GM08714 (cell line): ENCODE measurements at regions not wholly inside any gene's neighbourhood (a gene's known extent, or its start where the extent isn't known, plus 50 kb on each side); places are given as distances from the start of the nearest gene placed in this dataset.
"Not testable (repeated sequence)": the region's sequence is repeated elsewhere in the genome, so short reads cannot be mapped to it uniquely, and the experiment has no call there.

Source experiments
- H3K4me3 ChIP-seq: fragments of 200-500 bp; sonication (Bioruptor generic); 2 replicates; pipeline ENCODE4 v1.5.1; 2014; ENCODE audit warnings: mild to moderate bottlenecking, low read length, inconsistent platforms
- ZNF274 ChIP-seq: IDR thresholded peaks from 2 replicates; pipeline ENCODE4 v1.6.1; 2012; ENCODE audit warnings: mild to moderate bottlenecking, low read depth, low read length

- H3K4me3 ChIP-seq = no peak overlapping the region
- TF ChIP-seq ZNF274 = no peak
Observed at GRCh38 chr1:185449378-185450059, 132.5 kb upstream of the IVNS1ABP start.

GRCh38 chr1:185448591-185449186 lies 131.6 kb upstream of the IVNS1ABP start:
- H3K4me3 ChIP-seq = no peak overlapping the region
- no peak for TF ChIP-seq ZNF274

- H3K4me3 ChIP-seq = no peak overlapping the region
- TF ChIP-seq ZNF274 = no peak
Observed at GRCh38 chr1:185446131-185446530, 129.1 kb upstream of the IVNS1ABP start.

GRCh38 chr1:185445594-185445993 lies 128.6 kb upstream of the IVNS1ABP start:
- TF ChIP-seq ZNF274 = no peak
- no peak overlapping the region for H3K4me3 ChIP-seq

DNA sequence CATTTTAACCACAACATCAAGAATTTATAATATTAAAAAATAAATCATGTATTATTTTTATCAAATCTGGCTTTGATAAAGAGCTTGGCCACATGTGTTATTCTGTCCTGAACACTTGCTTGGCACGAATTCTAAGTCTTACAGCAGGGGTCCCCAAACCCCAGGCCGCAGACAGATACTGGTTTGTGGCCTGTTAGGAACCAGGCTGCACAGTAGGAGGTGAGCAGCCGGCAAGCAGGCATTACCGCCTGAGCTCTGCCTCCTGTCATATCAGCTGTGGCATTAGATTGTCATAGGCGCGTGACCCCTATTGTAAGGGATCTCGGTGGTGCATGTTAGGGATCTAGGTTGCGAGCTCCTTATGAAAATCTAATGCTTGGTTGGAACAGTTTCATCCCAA lies 127.6 kb upstream of the IVNS1ABP start:
- no peak for TF ChIP-seq ZNF274
- H3K4me3 ChIP-seq = no peak overlapping the region

- H3K4me3 ChIP-seq = no peak overlapping the region
- TF ChIP-seq ZNF274 = no peak
Observed at GRCh38 chr1:185442050-185442449, 125.0 kb upstream of the IVNS1ABP start.

- no peak for TF ChIP-seq ZNF274
- H3K4me3 ChIP-seq = no peak overlapping the region
Observed at GRCh38 chr1:185441605-185442004, 124.6 kb upstream of the IVNS1ABP start.

DNA sequence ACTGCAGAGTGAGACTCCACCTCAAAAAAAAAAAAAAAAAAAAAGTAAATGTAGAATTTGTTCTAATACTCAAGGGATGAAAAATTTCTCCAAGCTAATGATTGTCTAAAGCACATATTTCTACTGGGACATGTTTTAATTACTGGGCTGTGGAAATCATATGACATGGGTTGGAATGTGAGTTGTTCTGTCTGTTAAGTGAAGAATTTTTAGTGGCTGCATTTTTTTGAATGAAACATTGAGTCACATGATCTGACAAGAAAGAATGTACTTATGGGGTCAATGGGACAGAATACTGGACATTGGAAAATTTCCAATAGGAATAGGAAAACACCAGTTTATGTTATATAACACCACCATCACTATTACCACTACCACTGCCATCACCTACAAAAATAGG lies 123.8 kb upstream of the IVNS1ABP start:
- TF ChIP-seq ZNF274 = no peak
- no peak overlapping the region for H3K4me3 ChIP-seq

GRCh38 chr1:185439727-185440415 lies 122.8 kb upstream of the IVNS1ABP start:
- H3K4me3 ChIP-seq = no peak overlapping the region
- TF ChIP-seq ZNF274 = no peak

DNA sequence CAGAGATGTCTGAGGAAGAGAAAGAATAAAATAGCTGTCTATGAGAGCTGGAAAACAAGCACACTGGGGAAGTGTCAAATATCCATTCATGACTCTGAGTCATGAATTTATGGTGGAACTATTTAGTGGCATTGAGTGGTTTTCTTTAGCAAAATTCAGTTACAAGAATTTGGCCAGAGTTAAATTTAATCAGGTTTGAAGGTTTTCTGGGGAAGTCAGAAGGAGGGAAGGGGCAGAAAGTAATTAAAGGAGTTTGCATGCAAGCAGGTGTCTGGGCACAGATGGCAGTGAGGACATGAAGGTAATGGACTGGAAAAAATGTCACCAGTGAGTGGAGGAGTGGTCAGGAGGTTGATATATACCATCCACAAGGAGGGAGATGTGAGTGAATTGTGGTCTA lies 121.9 kb upstream of the IVNS1ABP start:
- no peak overlapping the region for H3K4me3 ChIP-seq
- TF ChIP-seq ZNF274 = no peak

GRCh38 chr1:185435696-185436379 lies 118.8 kb upstream of the IVNS1ABP start:
- no peak for TF ChIP-seq ZNF274
- H3K4me3 ChIP-seq = no peak overlapping the region

GRCh38 chr1:185434721-185435120 lies 117.7 kb upstream of the IVNS1ABP start:
- H3K4me3 ChIP-seq = no peak overlapping the region
- no peak for TF ChIP-seq ZNF274

DNA sequence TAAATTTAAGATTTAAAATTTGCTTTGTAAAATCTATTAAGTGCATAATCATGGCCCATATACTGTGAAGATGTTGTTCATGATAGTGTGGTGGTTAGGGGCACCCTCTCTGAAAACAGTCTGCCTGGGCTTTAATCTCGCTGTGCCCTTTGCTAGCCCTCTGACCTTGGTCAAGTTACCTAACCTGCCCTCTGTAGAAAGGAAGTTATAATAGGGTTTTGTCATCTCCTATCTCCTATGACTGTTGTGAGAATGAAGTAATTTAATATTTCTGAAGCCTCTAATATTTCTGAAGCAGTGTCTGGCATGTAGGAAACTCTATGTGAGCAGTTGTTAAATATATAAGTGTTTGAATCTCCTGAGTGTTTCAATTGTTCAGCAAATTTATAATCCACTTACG lies 116.6 kb upstream of the IVNS1ABP start:
- TF ChIP-seq ZNF274 = no peak
- no peak overlapping the region for H3K4me3 ChIP-seq

DNA sequence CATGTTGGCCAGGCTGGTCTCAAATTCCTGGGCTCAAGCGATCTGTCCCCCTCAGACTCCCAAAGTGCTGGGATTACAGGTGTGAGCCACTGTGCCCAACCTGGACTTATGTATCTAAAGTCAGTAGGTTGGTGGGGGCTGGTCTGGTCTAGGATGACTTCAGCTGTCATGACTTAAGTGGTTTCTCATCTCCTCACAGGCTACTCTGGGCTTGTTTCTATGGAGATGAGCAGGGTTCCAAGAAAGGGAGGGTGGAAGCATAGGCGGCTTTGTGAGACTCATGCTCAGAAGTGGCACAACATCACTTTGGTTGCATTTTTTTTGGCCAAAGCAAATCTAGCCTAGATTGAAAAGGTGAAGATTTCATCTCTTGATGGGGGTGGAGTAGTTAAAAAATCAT lies 115.9 kb upstream of the IVNS1ABP start:
- no peak for TF ChIP-seq ZNF274
- no peak overlapping the region for H3K4me3 ChIP-seq

- TF ChIP-seq ZNF274 = no peak
- no peak overlapping the region for H3K4me3 ChIP-seq
Observed at GRCh38 chr1:185431612-185432011, 114.6 kb upstream of the IVNS1ABP start.

GRCh38 chr1:185429668-185430067 lies 112.6 kb upstream of the IVNS1ABP start:
- not testable (repeated sequence) for H3K4me3 ChIP-seq
